HFFc6 (cell line): ENCODE measurements at regions not wholly inside any gene's neighbourhood (a gene's known extent, or its start where the extent isn't known, plus 50 kb on each side); places are given as distances from the start of the nearest gene placed in this dataset.

Source experiments
- DNase-seq: peaks from one replicate; pipeline ENCODE4 v3.0.0-alpha.2; 2018
- H3K27ac Mint-ChIP-seq: 2 replicates; pipeline ENCODE4 v1.8.0; 2020; ENCODE audit warnings: mild to moderate bottlenecking, mixed read lengths
- H3K27me3 Mint-ChIP-seq: 2 replicates; pipeline ENCODE4 v1.8.0; 2021; ENCODE audit warnings: mild to moderate bottlenecking, moderate library complexity, mixed read lengths; ENCODE audit not compliant: insufficient read depth
- H3K36me3 Mint-ChIP-seq: 2 replicates; pipeline ENCODE4 v1.8.0; 2021; ENCODE audit warnings: low read depth, mixed read lengths
- H3K4me1 Mint-ChIP-seq: 2 replicates; pipeline ENCODE4 v1.8.0; 2020; ENCODE audit warnings: low read depth, mixed read lengths
- H3K4me3 Mint-ChIP-seq: 2 replicates; pipeline ENCODE4 v1.8.0; 2020; ENCODE audit warnings: mild to moderate bottlenecking, moderate library complexity, mixed read lengths
- H3K9me3 Mint-ChIP-seq: 2 replicates; pipeline ENCODE4 v1.8.0; 2020; ENCODE audit warnings: mild to moderate bottlenecking, mixed read lengths
- CTCF ChIP-seq: fragments of 200-600 bp; sonication (generic); IDR thresholded peaks from 2 replicates; pipeline ENCODE4 v1.5.0; 2021; ENCODE audit warnings: antibody characterized with exemption, mild to moderate bottlenecking

- no peak for TF ChIP-seq CTCF
- DNase-seq = no peak
- Mint-ChIP-seq H3K4me1 (no peaks in the 10 kb centered on the region), H3K27ac (no peak overlapping the region), H3K4me3 (no peak overlapping the region), H3K36me3 (no peaks in the 10 kb centered on the region; the same call in 1 of the 2 replicates), H3K9me3 (peaks cover 57% of the 10 kb centered on the region), H3K27me3 (no peaks in the 10 kb centered on the region)
These were observed 247.4 kb upstream of the HAND2 start for GRCh38 chr4:173777421-173777820.

GRCh38 chr4:173769568-173769967 is 239.5 kb upstream of the HAND2 start:
- Mint-ChIP-seq H3K27ac (no peak overlapping the region), H3K9me3 (peaks cover 16% of the 10 kb centered on the region; the same call in 1 of the 2 replicates), H3K4me3 (no peak overlapping the region), H3K27me3 (peaks cover 6% of the 10 kb centered on the region), H3K4me1 (no peaks in the 10 kb centered on the region), H3K36me3 (no peaks in the 10 kb centered on the region; the same call in 1 of the 2 replicates)
- no peak for TF ChIP-seq CTCF
- DNase-seq = no peak

- peaks cover 6% of the 10 kb centered on the region for H3K27me3 Mint-ChIP-seq
- H3K27ac Mint-ChIP-seq = no peak overlapping the region
- H3K4me3 Mint-ChIP-seq = no peak overlapping the region
- H3K36me3 Mint-ChIP-seq = no peaks in the 10 kb centered on the region
- no peaks in the 10 kb centered on the region for H3K4me1 Mint-ChIP-seq
- DNase-seq = no peak
- no peak for TF ChIP-seq CTCF
- peaks cover 2% of the 10 kb centered on the region; the same call in 1 of the 2 replicates for H3K9me3 Mint-ChIP-seq
These were observed 237.6 kb upstream of the HAND2 start for GRCh38 chr4:173767650-173768049.

GRCh38 chr4:173766171-173766600 is 236.2 kb upstream of the HAND2 start:
- H3K4me3 Mint-ChIP-seq = no peak overlapping the region
- DNase-seq = no peak
- H3K4me1 Mint-ChIP-seq = no peaks in the 10 kb centered on the region
- peaks cover 7% of the 10 kb centered on the region for H3K9me3 Mint-ChIP-seq
- TF ChIP-seq CTCF = no peak
- H3K27ac Mint-ChIP-seq = no peak overlapping the region
- H3K36me3 Mint-ChIP-seq = no peaks in the 10 kb centered on the region
- peaks cover 6% of the 10 kb centered on the region for H3K27me3 Mint-ChIP-seq

- Mint-ChIP-seq H3K27ac (no peak overlapping the region), H3K9me3 (peaks cover 7% of the 10 kb centered on the region), H3K4me1 (no peaks in the 10 kb centered on the region), H3K36me3 (no peaks in the 10 kb centered on the region), H3K4me3 (no peak overlapping the region), H3K27me3 (peaks cover 4% of the 10 kb centered on the region)
- DNase-seq = no peak
- no peak for TF ChIP-seq CTCF
These were observed 235.7 kb upstream of the HAND2 start for GRCh38 chr4:173765751-173766150.

- no peak for DNase-seq
- no peaks in the 10 kb centered on the region; the same call in 1 of the 2 replicates for H3K27me3 Mint-ChIP-seq
- H3K36me3 Mint-ChIP-seq = no peaks in the 10 kb centered on the region
- peaks cover 10% of the 10 kb centered on the region for H3K9me3 Mint-ChIP-seq
- no peak overlapping the region for H3K4me3 Mint-ChIP-seq
- no peak for TF ChIP-seq CTCF
- H3K27ac Mint-ChIP-seq = no peak overlapping the region
- H3K4me1 Mint-ChIP-seq = no peaks in the 10 kb centered on the region
These were observed 233.4 kb upstream of the HAND2 start for GRCh38 chr4:173763389-173763788.
